ENCODE measurements at regions not wholly inside any gene's neighbourhood (a gene's known extent, or its start where the extent isn't known, plus 50 kb on each side); places are given as distances from the start of the nearest gene placed in this dataset.

- TF ChIP-seq CTCF (IDR thresholded peaks at IDR 0.05), result no peak
- no peak for TF ChIP-seq POLR2A (IDR thresholded peaks at IDR 0.05)
Observed at GRCh38 chr18:34957864-34958259, 83.4 kb upstream of the MAPRE2 start.
